ENCODE measurements at regions not wholly inside any gene's neighbourhood (a gene's known extent, or its start where the extent isn't known, plus 50 kb on each side); places are given as distances from the start of the nearest gene placed in this dataset.

DNA sequence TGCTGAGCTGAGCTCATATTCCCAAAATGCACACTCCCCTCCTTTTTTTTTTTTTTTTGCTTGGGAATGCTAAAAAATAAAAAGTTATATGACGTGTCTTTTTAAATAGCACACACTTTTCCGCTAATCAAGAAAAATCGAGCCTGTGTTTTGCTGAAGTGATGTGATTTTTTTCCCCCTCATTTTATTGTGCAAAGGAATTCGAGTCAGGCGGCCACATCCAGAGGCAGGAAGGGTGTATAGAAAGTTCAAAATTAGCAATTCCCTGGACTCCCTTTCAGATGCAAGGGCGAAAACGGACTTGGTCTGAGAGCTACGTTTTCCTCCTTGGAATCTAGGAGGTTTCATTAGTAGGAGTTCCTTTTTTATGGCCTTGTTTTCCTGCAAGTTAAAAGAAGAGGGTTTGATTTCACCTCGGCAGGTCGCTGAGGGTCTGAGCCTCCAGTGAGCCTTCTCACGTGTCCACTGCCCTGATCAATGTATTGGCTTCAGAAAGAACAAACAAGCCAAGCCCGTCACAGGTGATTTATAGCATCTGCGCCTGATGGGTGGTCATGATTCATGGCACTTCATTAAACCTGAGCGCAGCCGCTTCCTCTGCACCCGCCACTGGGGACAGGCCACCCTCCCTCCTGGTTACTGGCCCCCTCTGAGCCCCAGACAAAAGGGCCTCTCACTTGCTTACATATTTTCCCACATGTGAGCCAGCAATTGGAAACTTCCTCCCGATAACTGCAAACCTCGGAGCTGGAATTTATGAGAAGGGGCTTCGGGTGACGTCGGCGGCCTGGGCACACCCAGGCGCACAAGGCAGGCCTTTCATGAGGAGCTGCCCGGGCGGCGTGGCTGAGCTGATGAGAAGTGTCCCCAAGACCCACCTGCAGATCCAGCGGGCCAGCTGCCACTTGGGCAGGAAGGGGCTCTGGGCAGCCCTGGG is 64.4 kb upstream of the LINC01488 start:
- no peaks in the 10 kb centered on the region for H3K27me3 Mint-ChIP-seq (ENCODE audit: low read depth)
- H3K9me3 Mint-ChIP-seq, result no peaks in the 10 kb centered on the region
- no peak overlapping the region for H3K4me3 Mint-ChIP-seq

DNA sequence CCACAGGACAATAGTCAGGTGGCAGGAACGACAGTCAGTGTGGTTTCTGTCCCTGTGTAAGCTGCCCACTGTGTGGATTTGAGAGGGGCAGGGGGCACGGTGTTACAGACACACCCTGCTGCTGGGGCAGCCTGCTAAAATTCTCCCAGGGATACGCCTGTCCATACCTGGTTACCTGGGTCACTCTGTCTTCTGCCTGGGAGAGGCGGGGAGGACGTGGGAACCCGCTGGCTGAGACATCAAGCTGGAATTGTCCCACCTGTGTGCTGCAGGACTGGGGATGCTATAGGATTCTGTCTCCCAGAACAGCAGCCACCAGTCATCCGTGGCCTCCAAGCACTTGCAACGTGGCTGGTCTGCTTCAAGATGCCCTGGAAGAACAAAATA is 63.8 kb upstream of the LINC01488 start:
- no peaks in the 10 kb centered on the region for H3K4me1 Mint-ChIP-seq (ENCODE audit: low read depth)
- no peaks in the 10 kb centered on the region for H3K36me3 Mint-ChIP-seq (ENCODE audit: low read depth)
- no peaks in the 10 kb centered on the region for H3K9me3 Mint-ChIP-seq
- H3K4me3 Mint-ChIP-seq, result no peak overlapping the region
- no peaks in the 10 kb centered on the region for H3K27me3 Mint-ChIP-seq (ENCODE audit: low read depth)
- no peak overlapping the region for H3K27ac Mint-ChIP-seq

More for the DNA sequence above, 64.4 kb upstream of the LINC01488 start:
- Mint-ChIP-seq H3K36me3 (ENCODE audit: low read depth) (no peaks in the 10 kb centered on the region), H3K4me1 (ENCODE audit: low read depth) (no peaks in the 10 kb centered on the region), H3K27ac (no peak overlapping the region)

DNA sequence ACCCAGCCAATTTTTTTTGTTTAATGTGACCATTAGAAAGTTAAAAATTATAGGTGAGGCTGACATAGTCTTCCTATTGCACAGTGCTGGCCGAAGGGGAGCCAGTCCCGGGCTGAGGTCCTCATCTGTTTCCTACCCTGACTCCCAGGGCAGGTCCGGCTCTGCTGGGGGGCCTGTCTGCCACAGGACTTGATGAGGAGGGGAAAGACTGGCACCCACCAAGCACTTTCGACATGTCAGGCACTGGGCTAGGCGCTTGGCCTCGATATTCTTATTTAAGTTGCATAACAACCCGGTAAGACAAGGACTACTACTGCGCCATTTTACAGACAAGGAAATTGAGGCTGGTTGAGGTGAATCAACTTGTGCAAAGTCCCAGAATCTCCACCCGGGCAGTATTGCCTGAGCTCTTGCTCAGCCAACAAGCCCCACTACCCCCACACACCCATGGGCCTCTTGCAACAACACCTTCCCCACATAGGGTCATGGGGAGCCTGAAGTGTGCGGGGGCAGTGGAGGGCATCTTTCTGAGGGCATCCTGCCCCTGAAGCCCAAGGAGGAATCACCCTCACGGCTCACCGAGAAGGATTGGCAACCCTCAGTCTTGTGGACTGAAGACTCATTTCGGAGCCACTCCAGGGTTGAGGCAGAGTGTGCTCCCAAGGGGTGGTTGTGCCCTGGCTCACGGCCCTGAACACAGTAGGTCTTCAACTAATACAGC is 62.7 kb upstream of the LINC01488 start:
- Mint-ChIP-seq H3K27me3 (ENCODE audit: low read depth) (no peaks in the 10 kb centered on the region), H3K27ac (no peak overlapping the region), H3K4me1 (ENCODE audit: low read depth) (no peaks in the 10 kb centered on the region), H3K9me3 (no peaks in the 10 kb centered on the region), H3K4me3 (no peak overlapping the region), H3K36me3 (ENCODE audit: low read depth) (no peaks in the 10 kb centered on the region)

DNA sequence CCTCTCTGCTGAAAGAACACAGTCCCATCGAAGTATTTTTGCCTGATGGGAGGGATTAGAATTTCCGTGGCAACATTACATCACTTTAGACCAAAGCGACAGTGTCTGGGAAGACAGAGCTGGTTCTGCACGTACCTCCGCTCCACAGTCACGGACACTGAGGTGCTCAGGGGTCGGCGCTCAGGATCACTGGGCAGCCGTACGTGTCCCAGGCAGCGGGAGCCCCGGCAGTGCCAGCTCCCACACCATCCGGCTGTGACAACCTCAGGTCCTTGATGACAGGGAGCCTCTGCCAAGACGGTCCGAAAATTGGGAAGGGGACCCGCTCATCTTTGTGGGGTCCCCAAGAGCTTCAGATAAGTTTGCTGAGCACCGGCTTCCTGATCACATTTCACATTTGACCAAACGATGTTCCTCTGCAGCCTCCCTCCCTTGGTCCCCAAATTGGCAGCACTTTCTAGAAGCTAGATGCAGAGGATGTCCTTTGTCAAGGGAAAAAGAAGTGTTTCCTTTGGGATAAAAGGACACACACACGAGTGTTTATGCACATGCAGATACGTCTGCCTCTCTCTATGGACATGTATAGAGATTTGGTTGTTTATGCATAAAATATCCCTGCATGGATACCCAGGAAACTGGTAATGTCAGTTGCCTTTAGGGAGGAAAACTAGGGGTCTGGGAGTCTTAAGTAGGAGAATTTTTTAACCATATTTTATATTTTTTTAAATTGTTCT is 61.6 kb upstream of the LINC01488 start:
- Mint-ChIP-seq H3K4me3 (no peak overlapping the region), H3K4me1 (ENCODE audit: low read depth) (no peaks in the 10 kb centered on the region), H3K27me3 (ENCODE audit: low read depth) (no peaks in the 10 kb centered on the region), H3K9me3 (peaks cover 7% of the 10 kb centered on the region), H3K36me3 (ENCODE audit: low read depth) (no peaks in the 10 kb centered on the region), H3K27ac (no peak overlapping the region)

DNA sequence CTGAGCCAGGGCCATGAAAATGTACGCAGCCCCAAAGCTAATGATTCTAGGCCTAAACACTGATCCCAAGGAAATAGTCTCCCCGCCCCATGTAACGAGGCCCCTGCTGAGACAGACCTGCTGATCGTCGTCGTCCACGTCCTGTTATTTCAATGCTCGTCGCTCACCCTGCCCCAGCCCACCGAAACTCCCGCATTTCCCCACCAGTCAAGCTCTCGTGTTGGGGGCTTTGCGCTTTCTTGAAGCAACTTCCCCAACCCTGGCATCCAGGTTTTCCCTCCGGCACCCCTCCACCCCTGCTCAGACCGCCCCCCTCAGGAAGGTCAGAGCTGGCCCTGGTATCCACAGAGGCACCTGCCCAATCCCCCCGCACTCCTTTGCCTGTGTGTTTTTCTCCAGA is 58.8 kb upstream of the LINC01488 start:
- Mint-ChIP-seq H3K36me3 (ENCODE audit: low read depth) (no peaks in the 10 kb centered on the region), H3K4me1 (ENCODE audit: low read depth) (no peaks in the 10 kb centered on the region), H3K4me3 (no peak overlapping the region), H3K27me3 (ENCODE audit: low read depth) (no peaks in the 10 kb centered on the region), H3K27ac (no peak overlapping the region), H3K9me3 (peaks cover 8% of the 10 kb centered on the region)

DNA sequence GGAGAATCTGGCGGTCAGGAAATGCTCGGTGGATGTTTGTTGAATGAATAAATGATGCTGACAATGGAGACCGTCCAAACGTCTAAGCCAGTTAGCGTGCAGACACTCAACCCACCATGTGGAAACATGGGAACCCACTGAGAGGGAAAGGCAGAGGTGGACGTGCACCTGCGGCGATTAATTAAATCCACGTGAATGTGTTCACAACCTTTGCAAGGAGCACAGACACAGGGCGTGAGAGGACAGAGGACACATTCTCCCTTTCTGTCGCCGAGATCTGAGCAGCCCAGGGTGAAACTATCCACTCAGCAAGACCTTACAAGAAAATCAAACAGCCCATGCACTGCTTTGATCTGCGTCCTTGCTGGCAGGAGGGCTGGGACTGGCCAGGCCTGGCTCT is 58.3 kb upstream of the LINC01488 start:
- Mint-ChIP-seq H3K4me1 (ENCODE audit: low read depth) (no peaks in the 10 kb centered on the region), H3K27ac (no peak overlapping the region), H3K9me3 (peaks cover 8% of the 10 kb centered on the region), H3K36me3 (ENCODE audit: low read depth) (no peaks in the 10 kb centered on the region), H3K27me3 (ENCODE audit: low read depth) (no peaks in the 10 kb centered on the region), H3K4me3 (no peak overlapping the region)

DNA sequence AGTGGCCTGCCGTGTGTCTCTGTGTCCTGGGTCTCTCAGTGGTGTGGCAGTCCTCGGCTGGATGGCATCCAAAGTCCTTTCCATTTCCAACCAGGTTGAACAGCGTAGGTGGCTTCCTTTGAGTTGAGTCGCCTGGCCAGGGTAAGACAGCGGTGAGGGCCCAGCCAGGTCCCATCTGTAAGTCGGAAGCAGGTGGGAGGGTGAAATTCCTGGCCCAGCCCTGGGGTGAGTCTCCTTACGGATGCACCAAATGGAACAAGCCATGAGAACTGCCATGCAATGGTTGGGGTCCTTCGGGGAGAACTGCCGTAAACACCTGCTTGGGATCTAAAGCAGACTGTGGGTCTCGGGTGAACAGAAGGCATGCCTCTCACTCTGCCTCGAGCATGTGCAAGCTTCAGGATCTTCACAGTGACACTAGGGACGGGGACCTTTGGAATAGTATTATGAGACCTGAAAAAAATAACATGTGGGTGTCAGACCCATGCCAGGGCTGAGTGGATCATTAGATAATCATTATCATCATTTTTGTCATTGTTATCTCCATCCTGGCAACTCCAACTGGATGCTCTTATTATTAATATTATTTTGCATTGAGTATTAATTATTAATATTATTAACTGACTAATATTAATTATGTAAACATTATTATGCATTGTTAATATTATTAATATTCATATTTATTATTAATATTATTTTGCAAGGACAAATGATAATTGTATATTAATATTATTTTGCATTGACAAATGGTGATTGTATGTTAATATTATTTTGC is 57.7 kb upstream of the LINC01488 start:
- Mint-ChIP-seq H3K36me3 (ENCODE audit: low read depth) (no peaks in the 10 kb centered on the region), H3K27ac (no peak overlapping the region), H3K4me3 (no peak overlapping the region), H3K27me3 (ENCODE audit: low read depth) (no peaks in the 10 kb centered on the region), H3K9me3 (peaks cover 8% of the 10 kb centered on the region), H3K4me1 (ENCODE audit: low read depth) (no peaks in the 10 kb centered on the region)

DNA sequence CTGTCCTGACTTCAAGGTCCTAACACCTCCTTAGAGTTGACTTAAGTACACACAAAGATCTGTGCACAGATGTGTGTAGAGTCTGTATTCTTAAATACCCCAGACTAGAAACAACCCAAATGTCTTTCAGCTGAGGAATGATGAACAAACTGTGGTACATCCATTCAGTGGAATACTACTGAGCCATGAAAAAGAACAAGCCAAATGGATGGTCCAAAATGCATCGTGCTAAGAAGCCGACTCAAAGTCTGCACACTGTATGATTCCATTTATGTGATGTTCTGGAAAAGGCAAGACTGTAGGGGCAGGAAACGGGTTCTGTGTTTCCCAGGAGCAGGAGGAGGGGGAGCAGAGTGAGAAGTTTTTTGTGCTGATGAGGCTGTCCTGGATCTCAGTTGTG is 56.7 kb upstream of the LINC01488 start:
- Mint-ChIP-seq H3K27ac (no peak overlapping the region), H3K4me1 (ENCODE audit: low read depth) (no peaks in the 10 kb centered on the region), H3K9me3 (peaks cover 8% of the 10 kb centered on the region), H3K4me3 (no peak overlapping the region), H3K36me3 (ENCODE audit: low read depth) (no peaks in the 10 kb centered on the region), H3K27me3 (ENCODE audit: low read depth) (no peaks in the 10 kb centered on the region)

DNA sequence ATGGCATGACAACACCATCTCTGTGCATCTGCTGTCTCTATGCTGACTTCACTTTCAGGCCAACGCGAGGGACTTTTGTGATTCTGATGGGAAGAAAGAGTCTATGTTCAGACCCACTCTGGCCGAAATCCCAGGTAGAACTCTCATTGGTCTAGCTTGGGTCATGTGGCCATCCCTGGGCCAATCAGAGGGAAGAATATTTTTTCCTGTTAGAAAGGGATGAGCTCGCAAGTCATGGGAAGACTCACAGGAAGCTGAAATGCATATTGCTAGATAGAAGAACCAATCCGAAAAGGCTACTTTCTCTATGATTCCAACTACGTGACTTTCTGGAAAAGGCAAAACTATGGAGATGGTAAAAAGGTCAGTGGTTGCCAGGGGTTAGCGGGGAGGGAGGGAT is 56.0 kb upstream of the LINC01488 start:
- H3K36me3 Mint-ChIP-seq (ENCODE audit: low read depth), result no peaks in the 10 kb centered on the region
- H3K4me1 Mint-ChIP-seq (ENCODE audit: low read depth), result no peaks in the 10 kb centered on the region
- no peak overlapping the region for H3K27ac Mint-ChIP-seq
- H3K9me3 Mint-ChIP-seq, result peaks cover 8% of the 10 kb centered on the region
- H3K4me3 Mint-ChIP-seq, result no peak overlapping the region
- no peaks in the 10 kb centered on the region for H3K27me3 Mint-ChIP-seq (ENCODE audit: low read depth)

DNA sequence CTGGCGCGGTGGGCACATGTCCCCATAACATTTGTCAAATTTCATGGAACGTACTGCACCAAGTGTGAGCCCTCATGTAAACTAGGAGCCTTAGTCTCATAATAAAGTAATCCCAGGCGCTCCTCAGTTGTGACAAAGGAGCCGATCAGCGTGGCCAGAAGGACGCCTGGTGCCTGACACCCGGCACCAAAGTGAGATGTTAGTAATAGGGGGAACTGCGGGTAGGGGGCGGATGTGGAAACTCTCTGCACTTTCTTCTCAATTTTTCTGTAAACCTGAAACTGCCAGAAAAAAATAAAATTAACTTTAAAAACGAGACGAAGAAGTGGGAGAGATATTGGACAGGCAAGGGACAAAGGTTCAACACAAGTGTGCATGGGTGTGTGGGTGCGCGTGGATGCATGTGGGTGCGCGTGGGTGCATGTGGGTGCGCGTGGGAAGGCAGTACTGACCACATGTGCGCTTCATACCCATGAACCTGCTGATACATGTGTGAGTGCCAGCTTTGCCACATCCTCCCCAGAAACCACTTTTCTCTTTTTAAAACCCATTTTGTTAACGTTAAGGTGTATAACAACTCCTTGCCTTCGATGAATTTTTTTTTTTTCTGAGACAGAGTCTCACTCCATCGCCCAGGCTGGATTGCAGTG is 55.4 kb upstream of the LINC01488 start:
- Mint-ChIP-seq H3K27ac (no peak overlapping the region), H3K4me3 (no peak overlapping the region)

DNA sequence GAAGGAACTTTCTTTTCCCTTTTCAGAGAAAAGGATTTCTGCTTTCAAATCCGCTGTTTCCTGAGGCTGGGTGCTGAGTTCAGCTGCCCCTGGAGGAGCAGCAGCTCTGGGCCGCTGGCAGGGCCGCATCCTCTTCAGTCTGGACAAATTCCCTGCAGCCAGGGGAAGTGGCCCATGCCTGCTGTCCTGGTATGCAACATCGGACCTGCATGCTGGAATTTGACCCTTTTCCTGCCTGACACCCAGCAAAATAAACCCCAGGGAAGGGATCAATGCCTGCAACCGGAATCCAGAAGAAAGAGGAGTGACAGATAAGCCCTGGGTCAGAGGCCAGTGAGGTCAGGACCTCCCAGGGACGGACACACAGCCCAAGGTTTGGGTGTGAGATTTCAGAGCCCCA is 54.1 kb upstream of the LINC01488 start:
- H3K36me3 Mint-ChIP-seq (ENCODE audit: low read depth), result no peaks in the 10 kb centered on the region
- peaks cover 8% of the 10 kb centered on the region for H3K9me3 Mint-ChIP-seq
- H3K4me3 Mint-ChIP-seq, result no peak overlapping the region
- H3K4me1 Mint-ChIP-seq (ENCODE audit: low read depth), result no peaks in the 10 kb centered on the region
- H3K27me3 Mint-ChIP-seq (ENCODE audit: low read depth), result no peaks in the 10 kb centered on the region
- H3K27ac Mint-ChIP-seq, result no peak overlapping the region

More for the DNA sequence above, 55.4 kb upstream of the LINC01488 start:
- Mint-ChIP-seq H3K9me3 (peaks cover 8% of the 10 kb centered on the region), H3K36me3 (ENCODE audit: low read depth) (no peaks in the 10 kb centered on the region), H3K27me3 (ENCODE audit: low read depth) (no peaks in the 10 kb centered on the region), H3K4me1 (ENCODE audit: low read depth) (no peaks in the 10 kb centered on the region)

DNA sequence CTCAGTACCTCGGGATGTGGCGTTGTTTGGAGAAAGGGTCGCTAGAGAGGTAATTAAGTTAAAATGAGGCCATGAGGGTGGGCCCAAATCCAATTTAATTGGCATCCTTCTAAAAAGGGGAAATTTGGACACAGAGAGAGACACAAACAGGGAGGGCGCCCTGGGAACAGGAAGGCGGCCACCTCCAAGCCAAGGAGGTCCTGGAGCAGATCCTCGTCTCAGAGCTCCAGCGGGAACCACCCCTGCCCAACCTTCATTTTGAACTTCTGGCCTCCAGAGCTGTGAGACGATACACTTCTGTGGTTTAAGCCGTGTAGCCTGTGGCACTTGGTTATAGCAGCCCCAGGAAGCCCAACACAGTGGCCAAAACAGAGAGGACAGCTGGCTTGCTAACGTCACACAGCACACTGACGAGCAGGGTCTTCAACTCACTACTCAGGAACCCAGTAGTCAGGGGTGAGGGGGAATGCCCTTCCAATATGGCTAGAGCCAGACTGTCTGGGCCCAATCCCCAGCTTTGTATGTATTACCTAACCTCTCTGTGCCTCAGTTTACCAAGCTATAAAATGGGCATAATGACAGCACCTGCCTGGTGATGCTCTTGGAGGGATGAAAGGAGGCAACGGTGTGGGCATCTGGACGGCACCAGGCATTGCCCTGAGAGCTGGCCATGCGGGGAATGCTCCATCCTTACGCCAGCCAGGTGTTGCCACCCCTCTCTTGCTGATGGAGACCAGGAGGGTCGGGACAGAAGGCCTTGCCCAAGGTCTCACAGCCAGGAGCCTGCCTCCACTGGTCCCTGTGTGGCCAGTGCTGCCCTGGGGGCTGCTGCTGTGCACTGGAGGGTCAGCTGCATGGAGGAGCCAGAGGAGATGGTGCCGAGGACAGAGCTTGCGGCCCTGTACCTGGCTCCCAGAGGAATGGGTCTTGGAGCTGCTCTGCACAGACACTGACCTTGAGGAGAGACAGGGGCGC is 53.3 kb upstream of the LINC01488 start:
- Mint-ChIP-seq H3K36me3 (ENCODE audit: low read depth) (no peaks in the 10 kb centered on the region), H3K4me3 (no peak overlapping the region), H3K27ac (no peak overlapping the region), H3K9me3 (peaks cover 8% of the 10 kb centered on the region), H3K4me1 (ENCODE audit: low read depth) (no peaks in the 10 kb centered on the region), H3K27me3 (ENCODE audit: low read depth) (no peaks in the 10 kb centered on the region)

Measured in T-helper 1 cell treated with Interleukin-12 subunit alpha and Interleukin-12 subunit beta and Interleukin-4 antibody, amounts not matched to agents 30 μg/mL and 1 μg/mL, for 36 hours (primary cell).